ENCODE measurements at regions not wholly inside any gene's neighbourhood (a gene's known extent, or its start where the extent isn't known, plus 50 kb on each side); places are given as distances from the start of the nearest gene placed in this dataset.
"Not testable (repeated sequence)": the region's sequence is repeated elsewhere in the genome, so short reads cannot be mapped to it uniquely, and the experiment has no call there.

DNA sequence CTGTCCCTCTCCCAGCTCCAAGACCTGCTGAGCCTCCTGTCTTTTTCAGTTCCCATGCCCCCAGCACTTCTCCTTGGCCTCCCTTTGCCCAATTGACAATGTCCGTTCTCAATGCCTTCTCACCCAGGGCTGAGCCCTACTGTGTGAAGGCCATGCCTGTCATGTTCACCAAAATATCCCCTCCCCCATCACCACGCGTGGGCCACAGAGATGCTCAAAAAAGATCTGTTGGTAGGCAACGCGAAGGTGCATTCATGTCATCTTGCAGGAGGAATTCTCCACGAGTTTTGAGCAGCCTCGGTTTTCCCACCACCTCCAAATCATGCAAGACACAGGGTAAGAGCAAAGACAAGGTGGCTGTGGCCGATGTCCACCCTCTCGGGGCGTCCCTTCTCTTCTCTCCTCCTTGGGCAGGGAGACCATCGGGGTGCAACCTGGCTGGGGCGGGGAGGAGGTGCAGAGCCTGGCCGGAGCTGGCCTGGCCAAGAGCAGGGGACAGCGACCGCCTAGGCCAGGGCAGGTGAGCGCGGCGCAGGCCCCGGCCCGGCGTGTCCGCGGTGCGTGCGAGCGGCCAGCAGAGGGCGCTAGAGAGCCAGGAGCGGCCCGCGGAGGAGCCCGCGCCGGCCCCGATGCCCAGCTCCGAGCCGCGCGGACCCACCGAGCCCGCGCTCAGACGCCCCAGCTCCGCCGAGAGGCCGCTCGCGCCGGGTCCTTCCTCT lies 56.3 kb upstream of the KRTAP5-11 start:
- peak; percentile 6 for DNase-seq (ENCODE audit: low read depth)

DNA sequence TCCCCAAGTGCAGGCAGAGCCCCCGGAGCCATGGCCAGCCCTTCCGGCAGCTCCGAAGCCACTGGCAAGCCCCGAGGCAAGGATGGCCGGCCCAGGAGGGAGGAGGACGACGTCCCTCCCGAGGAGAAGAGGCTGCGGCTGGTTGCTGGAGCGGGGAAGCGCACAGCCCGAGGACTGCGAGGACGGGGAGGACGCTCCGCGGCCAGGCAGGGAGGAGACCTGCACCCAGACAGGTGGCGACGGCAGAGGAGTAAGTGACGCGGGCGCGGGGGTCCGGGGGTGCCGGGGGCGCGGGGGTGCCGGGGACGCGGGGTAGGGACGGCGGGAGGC lies 56.8 kb upstream of the KRTAP5-11 start:
- DNase-seq (ENCODE audit: low read depth) = not testable (repeated sequence)

GRCh38 chr11:71639916-71640315 lies 57.2 kb upstream of the KRTAP5-11 start:
- not testable (repeated sequence) for DNase-seq (ENCODE audit: low read depth)

DNA sequence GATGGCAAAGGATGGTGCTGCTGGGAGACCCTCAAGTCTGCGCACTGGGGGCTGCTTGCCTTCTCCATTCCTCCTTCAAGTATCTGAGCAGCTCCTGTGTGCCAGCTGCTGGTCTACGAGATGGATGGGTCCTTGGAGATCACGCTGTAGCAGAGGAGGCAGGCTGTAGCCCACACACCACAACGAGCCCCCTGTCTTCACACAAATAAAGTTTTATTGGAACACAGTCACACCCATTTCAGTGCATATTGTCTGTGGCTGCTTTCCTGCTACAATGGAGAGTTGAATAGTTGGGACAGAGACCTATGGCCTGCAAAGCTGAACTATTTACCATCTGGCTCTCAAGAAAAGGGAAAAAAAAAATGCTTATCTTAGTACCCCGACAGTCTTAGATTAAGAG lies 64.4 kb upstream of the KRTAP5-11 start:
- not testable (repeated sequence) for DNase-seq (ENCODE audit: low read depth)

DNA sequence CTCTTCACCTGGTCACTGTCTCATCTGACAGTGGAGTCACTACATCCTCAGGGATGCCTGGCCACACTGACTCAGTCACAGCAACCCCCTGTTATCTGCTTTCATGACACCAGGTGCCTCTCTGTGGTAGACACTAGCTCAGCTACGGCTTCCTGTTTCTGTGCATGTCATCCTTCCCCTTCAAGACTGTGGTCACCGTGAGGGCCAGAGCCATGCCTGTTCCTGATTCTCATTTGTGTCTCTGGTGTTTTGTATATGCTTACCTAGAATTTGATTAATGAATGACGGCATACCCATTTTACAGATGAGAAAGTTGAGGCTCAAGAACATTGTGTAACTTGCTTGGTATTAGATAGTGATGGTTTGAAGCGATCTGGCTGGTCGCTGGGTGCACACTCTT lies 70.3 kb upstream of the KRTAP5-11 start:
- DNase-seq (ENCODE audit: low read depth) = not testable (repeated sequence)

- not testable (repeated sequence) for DNase-seq (ENCODE audit: low read depth)
These were observed 71.7 kb upstream of the KRTAP5-11 start for GRCh38 chr11:71654423-71654822.

DNA sequence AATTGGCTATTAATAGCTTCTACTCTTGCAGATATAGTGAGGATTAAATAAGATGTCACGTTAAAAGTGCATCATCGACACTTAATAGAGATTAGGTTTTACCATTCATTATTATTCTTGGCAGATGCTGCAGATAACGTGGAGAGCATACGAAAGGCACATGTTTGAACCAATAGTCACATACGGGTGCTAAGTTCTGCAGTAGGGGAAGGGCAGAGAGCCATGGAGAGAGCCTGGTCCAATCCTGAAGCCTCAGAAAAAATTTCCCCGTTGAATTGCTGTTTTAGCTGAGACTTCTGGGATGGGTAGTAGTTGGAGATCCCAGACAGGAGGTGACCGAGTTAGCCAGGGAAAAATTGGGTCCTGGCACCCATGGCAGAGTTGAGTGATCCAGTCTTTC lies 72.4 kb upstream of the KRTAP5-11 start:
- not testable (repeated sequence) for DNase-seq (ENCODE audit: low read depth)

DNA sequence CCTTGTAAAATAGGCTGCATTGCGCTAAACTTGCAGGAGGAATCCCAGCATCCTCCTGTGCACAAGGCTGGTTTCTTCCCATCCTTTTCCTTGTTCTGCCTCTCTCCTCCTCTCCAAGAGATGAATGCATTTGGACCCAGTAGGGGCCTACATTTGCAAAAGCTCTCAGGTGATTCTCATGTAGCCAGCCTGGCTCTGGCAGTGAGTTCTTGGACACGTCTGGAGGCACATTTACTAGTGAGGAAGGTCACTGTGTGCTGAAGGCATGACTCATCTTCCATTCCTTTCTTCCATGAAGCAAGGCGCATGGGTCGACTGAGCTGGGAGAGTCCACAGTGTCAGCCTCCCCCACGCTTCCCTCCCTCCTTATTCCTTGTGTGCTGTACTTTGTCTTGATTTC lies 73.8 kb upstream of the KRTAP5-11 start:
- DNase-seq (ENCODE audit: low read depth) = not testable (repeated sequence)

- DNase-seq (ENCODE audit: low read depth) = not testable (repeated sequence)
These were observed 82.3 kb upstream of the KRTAP5-11 start for GRCh38 chr11:71664941-71665340.

GRCh38 chr11:71698110-71698509 lies 115.4 kb upstream of the KRTAP5-11 start:
- not testable (repeated sequence) for DNase-seq (ENCODE audit: low read depth)

DNA sequence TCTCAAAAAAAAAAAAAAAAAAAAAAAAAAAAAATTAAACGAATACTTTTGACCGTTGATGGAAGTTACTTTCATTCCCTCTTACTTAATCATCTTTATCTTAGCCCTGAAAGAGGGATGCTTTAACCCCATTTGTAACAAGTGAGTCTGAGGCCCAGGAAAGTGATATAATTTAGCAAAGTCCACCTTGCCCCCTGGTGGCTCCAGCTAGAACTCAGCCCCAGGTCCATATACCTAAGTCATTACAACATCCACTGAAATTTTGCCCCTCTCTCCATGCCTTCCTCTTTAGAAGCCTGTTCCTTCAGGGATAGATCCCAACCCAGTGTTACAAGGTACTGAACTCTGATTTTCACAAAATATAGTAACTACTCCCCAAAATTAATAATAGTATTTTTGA lies 116.3 kb upstream of the KRTAP5-11 start:
- DNase-seq (ENCODE audit: low read depth) = not testable (repeated sequence)

DNA sequence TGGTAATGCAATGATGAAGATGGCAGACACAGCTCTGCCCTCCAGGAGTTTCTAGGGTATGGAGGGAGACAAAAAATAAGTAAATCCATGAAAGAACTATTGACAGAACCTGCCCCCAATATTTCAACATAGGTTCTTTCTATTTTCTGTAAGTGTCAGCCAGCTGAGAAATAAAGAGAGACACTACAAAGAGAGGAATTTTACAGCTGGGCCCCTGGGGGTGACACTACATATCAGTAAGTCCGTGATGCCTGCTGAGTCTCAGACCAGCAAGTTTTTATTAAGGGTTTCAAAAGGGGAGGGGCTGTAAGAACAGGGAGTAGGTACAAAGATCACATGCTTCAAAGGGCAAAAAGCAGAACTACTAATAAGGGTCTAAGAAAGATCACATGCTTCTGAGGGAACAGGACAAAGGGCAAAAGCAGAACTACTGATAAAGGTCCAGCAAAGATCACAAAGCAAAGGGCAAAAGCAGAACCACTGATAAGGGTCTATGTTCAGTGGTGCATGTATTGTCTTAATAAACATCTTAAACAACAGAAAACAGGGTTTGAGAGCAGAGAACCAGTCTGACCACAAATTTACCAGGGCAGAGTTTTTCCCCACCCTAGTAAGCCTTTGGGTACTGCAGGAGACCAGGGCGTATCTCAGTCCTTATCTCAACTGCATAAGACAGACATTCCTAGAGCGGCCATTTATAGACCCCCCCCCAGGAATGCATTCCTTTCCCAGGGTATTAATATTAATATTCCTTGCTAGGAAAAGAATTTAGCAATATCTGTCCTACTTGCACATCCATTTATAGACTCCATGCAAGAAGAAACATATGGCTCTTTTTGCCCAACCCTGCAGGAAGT lies 119.0 kb upstream of the KRTAP5-11 start:
- not testable (repeated sequence) for DNase-seq (ENCODE audit: low read depth)

DNA sequence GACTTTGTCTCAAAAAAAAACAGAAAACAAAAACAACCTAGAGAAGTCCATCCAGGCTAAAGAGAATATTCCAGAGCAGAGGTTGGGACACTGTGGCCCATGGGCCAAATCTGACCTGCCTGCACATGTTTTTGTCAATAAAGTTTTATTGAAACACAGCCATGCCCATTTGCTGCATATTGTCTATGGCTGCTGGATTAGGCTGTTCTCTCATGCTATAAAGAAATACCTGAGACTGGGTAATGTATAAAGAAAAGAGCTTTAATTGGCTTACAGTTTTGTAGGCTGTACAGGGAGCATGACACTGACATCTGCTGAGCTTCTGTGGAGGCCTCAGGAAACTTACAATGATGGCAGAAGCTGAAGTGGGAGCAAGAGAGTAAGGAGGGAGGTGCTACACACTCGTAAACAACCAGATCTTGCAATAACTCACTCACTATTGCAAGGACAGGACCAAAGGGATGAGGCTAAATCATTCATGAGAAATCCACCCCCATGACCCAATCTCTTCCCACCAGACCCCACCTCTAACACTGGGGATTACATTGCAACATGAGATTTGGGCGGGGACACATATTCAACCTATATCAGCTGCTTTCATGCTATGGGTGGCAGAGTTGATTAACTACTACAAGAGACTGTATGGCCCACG lies 122.5 kb upstream of the KRTAP5-11 start:
- DNase-seq (ENCODE audit: low read depth) = not testable (repeated sequence)

GRCh38 chr11:71705738-71706432 lies 123.2 kb upstream of the KRTAP5-11 start:
- DNase-seq (ENCODE audit: low read depth) = not testable (repeated sequence)

DNA sequence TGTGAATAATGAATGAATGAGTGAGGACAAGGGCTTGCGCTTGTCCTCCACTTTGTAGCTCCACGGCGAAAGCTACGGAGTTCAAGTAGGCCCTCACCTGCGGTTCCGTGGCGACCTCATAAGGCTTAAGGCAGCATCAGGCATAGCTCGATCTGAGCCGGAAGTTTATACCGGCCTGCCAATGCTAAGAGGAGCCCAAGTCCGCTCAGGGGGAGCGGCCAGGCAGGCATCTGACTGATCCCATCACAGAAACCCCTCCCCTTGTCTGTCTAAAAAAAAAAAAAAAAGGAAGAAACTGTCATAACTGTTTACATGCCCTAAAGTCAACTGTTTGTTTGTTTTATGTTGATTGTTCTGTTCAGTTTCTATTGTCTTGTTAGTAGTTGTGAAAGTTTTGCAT lies 124.4 kb upstream of the KRTAP5-11 start:
- not testable (repeated sequence) for DNase-seq (ENCODE audit: low read depth)

- not testable (repeated sequence) for DNase-seq (ENCODE audit: low read depth)
These were observed 123.5 kb upstream of the DEFB108B start for GRCh38 chr11:71709541-71709940.

DNA sequence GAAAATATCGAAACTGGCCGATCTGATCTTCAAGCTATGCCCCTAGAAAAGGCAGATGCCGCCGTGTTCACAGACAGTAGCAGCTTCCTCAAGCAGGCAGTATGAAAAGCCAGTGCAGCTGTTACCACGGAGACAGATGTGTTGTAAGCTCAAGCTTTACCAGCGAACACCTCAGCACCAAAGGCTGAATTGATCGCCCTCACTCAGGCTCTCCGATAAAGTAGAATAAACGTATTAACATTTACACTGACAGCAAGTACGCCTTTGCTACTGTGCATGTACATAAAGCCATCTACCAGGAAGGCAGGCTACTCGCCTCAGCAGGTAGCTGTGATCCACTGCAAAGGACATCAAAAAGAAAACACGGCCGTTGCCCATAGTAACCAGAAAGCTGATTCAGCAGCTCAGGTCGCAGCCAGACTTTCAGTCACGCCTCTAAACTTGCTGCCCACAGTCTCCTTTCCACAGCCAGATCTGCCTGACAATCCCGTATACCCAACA lies 122.8 kb upstream of the DEFB108B start:
- peak; percentile 6 for DNase-seq (ENCODE audit: low read depth)

GRCh38 chr11:71710701-71711385 lies 122.2 kb upstream of the DEFB108B start:
- not testable (repeated sequence) for DNase-seq (ENCODE audit: low read depth)

GRCh38 chr11:71712350-71712749 lies 120.7 kb upstream of the DEFB108B start:
- not testable (repeated sequence) for DNase-seq (ENCODE audit: low read depth)

- DNase-seq (ENCODE audit: low read depth) = not testable (repeated sequence)
These were observed 120.2 kb upstream of the DEFB108B start for GRCh38 chr11:71712846-71713245.

DNA sequence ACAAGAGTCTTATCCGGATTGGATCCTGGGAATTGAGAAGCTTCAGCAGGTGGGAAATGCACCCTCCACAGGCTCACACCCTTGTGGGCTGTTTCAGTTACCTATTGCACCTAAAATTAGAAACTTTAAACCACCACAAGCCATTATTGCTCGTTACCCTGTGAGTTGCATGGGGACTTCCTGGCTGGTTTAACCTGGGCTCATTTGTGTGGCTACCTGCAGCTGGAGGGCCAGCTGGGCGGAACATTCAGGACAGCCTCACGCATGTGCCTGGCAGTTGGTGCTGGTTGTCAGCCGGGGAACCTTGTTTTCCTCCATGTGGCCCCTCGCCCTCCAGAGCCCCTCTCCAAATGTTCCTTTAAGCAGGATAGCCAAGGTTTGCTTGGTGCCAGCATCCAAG lies 118.5 kb upstream of the DEFB108B start:
- not testable (repeated sequence) for DNase-seq (ENCODE audit: low read depth)
